NCI-H2196 treated with DMSO at 0.1 percent for 48 hours (cell line): ENCODE measurements at regions not wholly inside any gene's neighbourhood (a gene's known extent, or its start where the extent isn't known, plus 50 kb on each side); places are given as distances from the start of the nearest gene placed in this dataset.

Experiments used
- DNase-seq: peaks from one replicate; lab custom pipeline; 2025; ENCODE audit not compliant: unreplicated experiment; lab: John Stamatoyannopoulos, UW

- no peak for DNase-seq
Measured at GRCh38 chr6:53417141-53417540, 68.4 kb upstream of the ELOVL5 start.

- no peak for DNase-seq
Measured at GRCh38 chr6:53413326-53413725, 64.6 kb upstream of the ELOVL5 start.

- DNase-seq: no peak
Measured at GRCh38 chr6:53412751-53413150, 64.0 kb upstream of the ELOVL5 start.

GRCh38 chr6:53412021-53412715 is 63.4 kb upstream of the ELOVL5 start:
- DNase-seq: no peak

GRCh38 chr6:53411451-53411850 is 62.7 kb upstream of the ELOVL5 start:
- no peak for DNase-seq

GRCh38 chr6:53410508-53411258 is 61.9 kb upstream of the ELOVL5 start:
- DNase-seq: no peak

GRCh38 chr6:53408826-53409225 is 60.1 kb upstream of the ELOVL5 start:
- DNase-seq: no peak

- DNase-seq: no peak
Measured at GRCh38 chr6:53399027-53399344, 50.2 kb upstream of the ELOVL5 start.

GRCh38 chr6:53398247-53399026 is 49.7 kb upstream of the ELOVL5 start:
- no peak for DNase-seq
